GM12878 (cell line): ENCODE measurements at regions not wholly inside any gene's neighbourhood (a gene's known extent, or its start where the extent isn't known, plus 50 kb on each side); places are given as distances from the start of the nearest gene placed in this dataset.

Experiments
- ATAC-seq: fragments of 200-7000 bp; cut with Tn5 transposase; 3 replicates; pipeline ENCODE4 v1.9.1; 2020; ENCODE audit warnings: mild to moderate bottlenecking, moderate library complexity
- BruUV-seq: library from RNA; stranded (reverse); fragments of 400-500 nt; replicated peaks from 2 replicates; lab custom pipeline; 2021; lab: Mats Ljungman, UMichigan
- CTCF ChIA-PET: fragments of 300-600 bp; sonication (Branson Sonifier 250); formaldehyde crosslinking; extraction: SDS; loops from one replicate; lab custom pipeline; 2021; ENCODE audit warnings: inconsistent platforms; lab: Yijun Ruan, JAX
- POLR2A ChIA-PET: fragments of 350-600 bp; formaldehyde crosslinking; extraction: SDS; loops from one replicate; lab custom pipeline; 2021; ENCODE audit warnings: inconsistent platforms; lab: Charles Lee
- RAD21 ChIA-PET: fragments of 300-600 bp; sonication (Branson Sonifier 250); formaldehyde crosslinking; loops from one replicate; lab custom pipeline; 2023; ENCODE audit warnings: antibody characterized with exemption; ENCODE audit not compliant: unreplicated experiment; lab: Charles Lee
- SMC1A ChIA-PET: fragments of 300-600 bp; sonication (Branson Sonifier 250); formaldehyde crosslinking; loops from one replicate; lab custom pipeline; 2023; ENCODE audit not compliant: unreplicated experiment, uncharacterized antibody; lab: Charles Lee
- DNase-seq: peaks from one replicate; pipeline ENCODE4 v3.0.0-alpha.2; 2011; ENCODE audit warnings: low read depth, low spot score
- FAIRE-seq: peaks from 3 replicates; lab custom pipeline; 2011; peaks lifted over from hg19 to GRCh38; lab: Jason Lieb, UNC
- H2AFZ ChIP-seq: 2 replicates; pipeline ENCODE4 v1.6.0; 2011; ENCODE audit warnings: low read depth, low read length, control low read depth; ENCODE audit not compliant: control insufficient read depth
- H3K27ac ChIP-seq: 2 replicates; pipeline ENCODE4 v1.5.1; 2011; ENCODE audit warnings: control low read depth; ENCODE audit not compliant: control insufficient read depth, insufficient read depth
- H3K27me3 ChIP-seq, 2 experiments: replicated peaks in 1 of 2; 2 replicates each; pipeline versions ENCODE4 v1.6.0 to v1.6.1; 2011; ENCODE audit warnings: low read length in 1 of 2; ENCODE audit not compliant: control insufficient read depth in 2 of 2, insufficient read depth in 2 of 2
- H3K36me3 ChIP-seq, 2 experiments: 2 replicates each; pipeline ENCODE4 v1.5.1; 2011; ENCODE audit warnings: low read length in 1 of 2; ENCODE audit not compliant: control insufficient read depth in 2 of 2, insufficient read depth in 2 of 2
- H3K4me1 ChIP-seq: 2 replicates; pipeline ENCODE4 v1.6.1; 2011; ENCODE audit warnings: mild to moderate bottlenecking, low read length, moderate library complexity, mixed read lengths; ENCODE audit not compliant: control insufficient read depth, insufficient read depth
- H3K4me2 ChIP-seq: 2 replicates; pipeline ENCODE4 v1.6.0; 2011; ENCODE audit warnings: control low read depth; ENCODE audit not compliant: control insufficient read depth, insufficient read depth
- H3K4me3 ChIP-seq: fragments of 200-600 bp; sonication (generic); 2 replicates; pipeline ENCODE4 v1.5.1; 2016
- H3K79me2 ChIP-seq: 2 replicates; pipeline ENCODE4 v1.6.0; 2011; ENCODE audit warnings: low read length; ENCODE audit not compliant: control insufficient read depth, insufficient read depth
- H3K9ac ChIP-seq: 2 replicates; pipeline ENCODE4 v1.8.0; 2011; ENCODE audit warnings: low read length, control low read depth, mixed read lengths; ENCODE audit not compliant: control insufficient read depth, insufficient read depth
- H3K9me3 ChIP-seq: replicated peaks from 3 replicates; pipeline ENCODE4 v1.5.1; 2011; ENCODE audit warnings: mild to moderate bottlenecking, low read length; ENCODE audit not compliant: control insufficient read depth, insufficient read depth
- H4K20me1 ChIP-seq: 2 replicates; pipeline ENCODE4 v1.6.0; 2011; ENCODE audit not compliant: control insufficient read depth, insufficient read depth
- ATF3 ChIP-seq: IDR thresholded peaks from 2 replicates; pipeline ENCODE4 v1.6.1; 2011; ENCODE audit warnings: low read depth, mild to moderate bottlenecking, low read length, moderate library complexity, borderline replicate concordance; ENCODE audit errors: extremely low read depth
- BHLHE40 ChIP-seq, 2 experiments: fragments of 450-650 bp in 1 of 2; IDR thresholded peaks; 2 replicates each; pipeline ENCODE4 v1.6.1; 2011 to 2017; ENCODE audit warnings: low read depth in 2 of 2, borderline replicate concordance in 1 of 2, improper control_type of control experiment in 1 of 2, low read length in 1 of 2, mild to moderate bottlenecking in 1 of 2
- GATAD2B ChIP-seq: fragments of 450-650 bp; conservative IDR thresholded peaks from 2 replicates; pipeline ENCODE4 v1.6.1; 2017; ENCODE audit warnings: low read depth, mild to moderate bottlenecking, moderate library complexity
- HDAC2 ChIP-seq: fragments of 200-600 bp; sonication (generic); IDR thresholded peaks from 2 replicates; pipeline ENCODE4 v1.6.1; 2017
- HDGF ChIP-seq: fragments of 450-650 bp; IDR thresholded peaks from 2 replicates; pipeline ENCODE4 v1.6.1; 2016; ENCODE audit warnings: antibody characterized with exemption
- PAX5 ChIP-seq: IDR thresholded peaks from 2 replicates; pipeline ENCODE4 v1.6.1; 2011; ENCODE audit warnings: low read depth, low read length, borderline replicate concordance
- POLR2AphosphoS5 ChIP-seq: IDR thresholded peaks from 2 replicates; pipeline ENCODE4 v1.6.1; 2011; ENCODE audit warnings: mild to moderate bottlenecking, low read length, inconsistent platforms
- RB1 ChIP-seq: fragments of 450-650 bp; formaldehyde crosslinking; IDR thresholded peaks from 2 replicates; pipeline ENCODE4 v1.6.1; 2017; ENCODE audit warnings: mild to moderate bottlenecking, borderline replicate concordance
- REST ChIP-seq: IDR thresholded peaks from 2 replicates; pipeline ENCODE4 v1.6.1; 2012; ENCODE audit warnings: mild to moderate bottlenecking, low read depth, low read length
- SIN3A ChIP-seq: IDR thresholded peaks from 2 replicates; pipeline ENCODE4 v1.6.1; 2012; ENCODE audit warnings: low read depth, low read length, improper control_type of control experiment
- SMARCA5 ChIP-seq: fragments of 450-650 bp; IDR thresholded peaks from 2 replicates; pipeline ENCODE4 v1.6.1; 2017; ENCODE audit warnings: mild to moderate bottlenecking
- SUZ12 ChIP-seq: fragments of 200-600 bp; sonication (generic); IDR thresholded peaks from one replicate; pipeline ENCODE4 v1.6.1; 2018; ENCODE audit warnings: antibody characterized with exemption, mild to moderate bottlenecking; ENCODE audit not compliant: unreplicated experiment
- USF1 ChIP-seq: IDR thresholded peaks from 2 replicates; pipeline ENCODE4 v1.6.1; 2011; ENCODE audit warnings: borderline replicate concordance, low read depth, mild to moderate bottlenecking, moderate library complexity, mixed read lengths, low read length; ENCODE audit not compliant: insufficient read depth; ENCODE audit errors: extremely low read length
- WGBS: methylation state at CpG from one replicate; pipeline ENCODE4 v1.1.6; 2016; ENCODE audit warnings: low lambda C conversion rate; ENCODE audit not compliant: insufficient replicate concordance, insufficient coverage; ENCODE audit errors: missing lambda C conversion rate; 5-methylcytosine and 5-hydroxymethylcytosine counted together
- in situ Hi-C: fragments of 300-500 bp; cut with MboI; formaldehyde crosslinking; loops from 9 replicates; pipeline ENCODE4 v1.14.3; 2018; ENCODE audit warnings: mixed read lengths
- intact Hi-C: fragments of 100-400 bp; cut with micrococcal nuclease; formaldehyde crosslinking; loops from one replicate; pipeline ENCODE4 v1.14.2; 2022; ENCODE audit not compliant: unreplicated experiment

GRCh38 chr4:187415231-187415630 lies 580.3 kb upstream of the ZFP42 start:
- Histone ChIP-seq H3K9me3 (no peaks in the 10 kb centered on the region; the same call in 2 of the 3 replicates), H3K4me1 (no peaks in the 10 kb centered on the region), H2AFZ (no peak overlapping the region), H3K27ac (no peak overlapping the region), H3K27me3 (no peaks in the 10 kb centered on the region), H3K4me2 (no peak overlapping the region), H3K79me2 (no peaks in the 10 kb centered on the region), H3K9ac (no peak overlapping the region), H3K4me3 (no peak overlapping the region), H3K36me3 (no peaks in the 10 kb centered on the region), H4K20me1 (no peaks in the 10 kb centered on the region)
- FAIRE-seq (no peak), ATAC-seq (no peak), DNase-seq (no peak)
- 7% methylated on average over 3 of the region's 3 CpGs for WGBS
- SMC1A ChIA-PET, result no interaction called here
- POLR2A ChIA-PET, result no interaction called here
- intact Hi-C loops, result no loop called here
- CTCF ChIA-PET, result interaction anchor here (0.6 kb wide), 1 partner anchor 20 kb away, joined by 3 read pairs; no protein-coding TSS in a partner anchor
- RAD21 ChIA-PET, result no interaction called here
- in situ Hi-C loops, result no loop called here
- no TSS peak for BruUV-seq
- TF ChIP-seq HDGF, result no peak
- TF ChIP-seq ATF3, result no peak
- no peak for TF ChIP-seq GATAD2B
- TF ChIP-seq BHLHE40 (IDR thresholded peaks at IDR 0.05; ENCODE audit: borderline replicate concordance in 1 of 2, low read depth in 2 of 2, low read length in 1 of 2), result no peak

- WGBS, result 15% methylated on average over 3 of the region's 3 CpGs
- Histone ChIP-seq H2AFZ (no peak overlapping the region), H4K20me1 (no peaks in the 10 kb centered on the region), H3K4me1 (no peaks in the 10 kb centered on the region), H3K79me2 (no peaks in the 10 kb centered on the region), H3K4me2 (no peak overlapping the region), H3K4me3 (no peak overlapping the region), H3K9ac (no peak overlapping the region), H3K36me3 (no peaks in the 10 kb centered on the region), H3K27ac (no peak overlapping the region), H3K9me3 (no peaks in the 10 kb centered on the region; the same call in 2 of the 3 replicates), H3K27me3 (no peaks in the 10 kb centered on the region)
- DNase-seq (no peak), FAIRE-seq (no peak), ATAC-seq (no peak)
- in situ Hi-C loops, result no loop called here
- TF ChIP-seq SMARCA5 (no peak), REST (no peak), USF1 (no peak), SUZ12 (no peak), HDAC2 (no peak), RB1 (no peak), SIN3A (no peak), PAX5 (no peak), POLR2AphosphoS5 (no peak)
- CTCF ChIA-PET, result interaction anchor here (0.6 kb wide), 1 partner anchor 829 kb away, joined by 3 read pairs; no protein-coding TSS in a partner anchor
- no TSS peak for BruUV-seq
- SMC1A ChIA-PET, result no interaction called here
- intact Hi-C loops, result no loop called here
- POLR2A ChIA-PET, result no interaction called here
- RAD21 ChIA-PET, result no interaction called here
Measured at GRCh38 chr4:187416216-187416615, 579.4 kb upstream of the ZFP42 start.
